Peyer's patch (tissue), 4 donors: ENCODE measurements at regions not wholly inside any gene's neighbourhood (a gene's known extent, or its start where the extent isn't known, plus 50 kb on each side); places are given as distances from the start of the nearest gene placed in this dataset.

Source experiments
- DNase-seq, 3 donors: peaks; one replicate each; pipeline ENCODE4 v3.0.0-alpha.2; 2017 to 2019
- H3K27ac ChIP-seq, 4 donors: fragments of 200-600 bp; sonication (generic); one replicate each; pipeline ENCODE4 v1.5.1; 2016 to 2019
- H3K27me3 ChIP-seq, 2 donors: fragments of 200-600 bp; sonication (generic); one replicate each; pipeline ENCODE4 v1.5.1; 2019
- H3K36me3 ChIP-seq, 3 donors: fragments of 200-600 bp; sonication (generic); one replicate each; pipeline ENCODE4 v1.5.1; 2016 to 2019
- H3K4me1 ChIP-seq, 4 donors: fragments of 200-600 bp; sonication (generic); one replicate each; pipeline ENCODE4 v1.5.1; 2016 to 2019
- H3K4me3 ChIP-seq, 4 donors: fragments of 200-600 bp; sonication (generic); 1 replicate in 3 of 4; 2 replicates in 1 of 4; pipeline ENCODE4 v1.5.1; 2016 to 2019; ENCODE audit warnings: mild to moderate bottlenecking in 1 of 4
- H3K9me3 ChIP-seq, 4 donors: fragments of 200-600 bp; sonication (generic); one replicate each; pipeline ENCODE4 v1.5.1; 2016 to 2019; ENCODE audit warnings: mild to moderate bottlenecking in 1 of 4
- POLR2A ChIP-seq, 2 donors: fragments of 450-650 bp; IDR thresholded peaks; one replicate each; pipeline ENCODE4 v1.5.1; 2017; ENCODE audit warnings: antibody characterized with exemption in 2 of 2, mild to moderate bottlenecking in 2 of 2, moderate library complexity in 2 of 2
- TF ChIP-seq, protein P1 (sequence below), 6 experiments: fragments of 450-650 bp in 4 of 6; fragments of 200-600 bp in 2 of 6; sonication (generic) in 1 of 6; IDR thresholded peaks; one replicate each; pipeline ENCODE4 v1.5.1; 2017 to 2019; ENCODE audit warnings: antibody characterized with exemption in 6 of 6, mild to moderate bottlenecking in 3 of 6, moderate library complexity in 1 of 6

DNA sequence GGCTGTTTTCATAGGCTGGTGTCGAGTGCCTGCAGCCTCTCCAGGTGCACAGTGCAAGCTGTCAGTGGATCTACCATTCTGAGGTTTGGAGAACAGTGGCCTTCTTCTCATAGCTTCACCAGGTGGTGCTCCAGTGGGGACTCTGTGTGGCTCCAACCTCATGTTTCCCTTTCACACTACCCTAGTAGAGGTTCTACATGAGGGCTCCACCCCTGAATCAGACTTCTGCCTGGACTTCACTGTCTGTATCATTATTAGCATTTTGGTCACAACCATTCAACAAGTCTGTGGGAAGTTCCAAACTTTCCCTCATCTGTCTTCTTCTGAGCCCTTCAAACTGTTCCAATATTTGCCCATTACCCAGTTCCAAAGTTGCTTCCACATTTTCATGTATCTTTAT lies 1003.7 kb downstream of the MCTP2 start:
- peaks cover 0 to 5% (median 0%) of the 10 kb centered on the region in 4 donors for H3K9me3 ChIP-seq
- TF ChIP-seq, protein P1, sequence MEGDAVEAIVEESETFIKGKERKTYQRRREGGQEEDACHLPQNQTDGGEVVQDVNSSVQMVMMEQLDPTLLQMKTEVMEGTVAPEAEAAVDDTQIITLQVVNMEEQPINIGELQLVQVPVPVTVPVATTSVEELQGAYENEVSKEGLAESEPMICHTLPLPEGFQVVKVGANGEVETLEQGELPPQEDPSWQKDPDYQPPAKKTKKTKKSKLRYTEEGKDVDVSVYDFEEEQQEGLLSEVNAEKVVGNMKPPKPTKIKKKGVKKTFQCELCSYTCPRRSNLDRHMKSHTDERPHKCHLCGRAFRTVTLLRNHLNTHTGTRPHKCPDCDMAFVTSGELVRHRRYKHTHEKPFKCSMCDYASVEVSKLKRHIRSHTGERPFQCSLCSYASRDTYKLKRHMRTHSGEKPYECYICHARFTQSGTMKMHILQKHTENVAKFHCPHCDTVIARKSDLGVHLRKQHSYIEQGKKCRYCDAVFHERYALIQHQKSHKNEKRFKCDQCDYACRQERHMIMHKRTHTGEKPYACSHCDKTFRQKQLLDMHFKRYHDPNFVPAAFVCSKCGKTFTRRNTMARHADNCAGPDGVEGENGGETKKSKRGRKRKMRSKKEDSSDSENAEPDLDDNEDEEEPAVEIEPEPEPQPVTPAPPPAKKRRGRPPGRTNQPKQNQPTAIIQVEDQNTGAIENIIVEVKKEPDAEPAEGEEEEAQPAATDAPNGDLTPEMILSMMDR (IDR thresholded peaks at IDR 0.05): no peak
- no peak for TF ChIP-seq POLR2A (IDR thresholded peaks at IDR 0.05)
- no peak overlapping the region for H3K27ac ChIP-seq
- H3K4me3 ChIP-seq: no peak overlapping the region
- no peak for DNase-seq
- H3K4me1 ChIP-seq: no peaks in the 10 kb centered on the region
- no peaks in the 10 kb centered on the region for H3K27me3 ChIP-seq
- H3K36me3 ChIP-seq: no peaks in the 10 kb centered on the region

DNA sequence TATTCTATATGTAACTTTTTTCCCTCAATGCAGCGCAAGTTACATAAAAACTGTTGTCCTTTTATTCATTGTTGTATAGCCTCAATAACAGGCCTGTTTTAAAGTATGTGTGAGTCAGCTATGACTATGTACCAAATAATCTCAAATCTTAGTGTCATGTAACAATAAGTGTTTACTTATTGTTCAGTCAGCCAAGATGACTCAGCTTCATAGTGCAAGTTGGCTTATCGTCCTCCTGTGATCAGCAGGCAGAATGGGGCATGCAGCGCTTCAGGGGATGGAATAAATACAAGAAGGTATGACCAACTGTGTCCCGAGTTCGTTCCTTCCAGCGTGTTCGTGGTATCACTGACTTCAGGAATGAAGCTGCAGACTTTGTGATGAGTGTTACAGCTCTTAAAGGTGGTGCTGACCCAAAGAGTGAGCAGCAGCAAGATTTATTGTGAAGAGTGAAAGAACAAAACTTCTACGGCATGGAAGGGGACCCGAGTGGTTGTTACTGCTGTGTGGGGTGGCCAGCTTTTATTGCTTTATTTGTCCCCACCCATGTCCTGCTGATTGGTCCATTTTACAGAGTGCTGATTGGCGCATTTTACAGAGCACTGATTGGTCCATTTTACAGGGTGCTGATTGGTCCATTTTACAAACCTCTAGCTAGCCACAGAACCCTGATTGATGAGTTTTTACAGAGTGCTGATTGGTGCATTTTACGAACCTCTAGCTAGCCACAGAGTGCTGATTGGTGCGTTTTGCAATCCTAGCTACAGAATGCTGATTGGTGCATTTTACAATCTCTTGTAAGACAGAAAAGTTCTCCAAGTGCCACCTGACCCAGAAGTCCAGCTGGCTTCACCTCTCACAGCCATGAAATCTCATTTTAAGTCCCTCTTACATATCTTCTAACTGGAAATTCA lies 1016.0 kb downstream of the MCTP2 start:
- no peak for TF ChIP-seq POLR2A (IDR thresholded peaks at IDR 0.05)
- TF ChIP-seq, protein P1 (IDR thresholded peaks at IDR 0.05): no peak
- Histone ChIP-seq H3K27me3 (no peaks in the 10 kb centered on the region), H3K4me3 (no peak overlapping the region), H3K36me3 (no peaks in the 10 kb centered on the region), H3K9me3 (no peaks in the 10 kb centered on the region), H3K27ac (no peak overlapping the region), H3K4me1 (no peaks in the 10 kb centered on the region)
- DNase-seq: no peak

DNA sequence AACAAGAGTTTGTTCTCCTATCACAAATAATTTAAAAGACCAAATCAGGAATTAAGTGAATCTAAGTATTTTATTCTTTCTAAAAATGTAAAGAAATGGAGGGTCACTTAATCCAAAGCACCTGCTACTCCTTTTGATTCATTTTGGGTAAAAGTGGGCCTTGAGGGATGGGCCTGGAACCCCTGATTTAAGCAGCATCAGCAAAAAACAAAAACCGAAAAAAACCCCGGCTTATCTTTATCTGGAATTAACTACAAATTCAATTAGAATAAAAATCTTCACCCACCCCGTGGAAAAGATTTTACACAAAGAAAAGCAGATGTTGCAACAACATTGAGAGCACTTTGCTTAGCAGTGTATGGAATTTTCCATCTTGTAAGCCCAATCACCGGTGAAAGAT lies 1018.2 kb downstream of the MCTP2 start:
- TF ChIP-seq, protein P1 (IDR thresholded peaks at IDR 0.05): no peak
- TF ChIP-seq POLR2A (IDR thresholded peaks at IDR 0.05): no peak
- Histone ChIP-seq H3K9me3 (no peaks in the 10 kb centered on the region), H3K4me3 (no peak overlapping the region), H3K27ac (peak overlapping the region in 1 of 4 donors; percentile 50), H3K27me3 (no peaks in the 10 kb centered on the region), H3K4me1 (no peaks in the 10 kb centered on the region), H3K36me3 (no peaks in the 10 kb centered on the region)
- no peak for DNase-seq

DNA sequence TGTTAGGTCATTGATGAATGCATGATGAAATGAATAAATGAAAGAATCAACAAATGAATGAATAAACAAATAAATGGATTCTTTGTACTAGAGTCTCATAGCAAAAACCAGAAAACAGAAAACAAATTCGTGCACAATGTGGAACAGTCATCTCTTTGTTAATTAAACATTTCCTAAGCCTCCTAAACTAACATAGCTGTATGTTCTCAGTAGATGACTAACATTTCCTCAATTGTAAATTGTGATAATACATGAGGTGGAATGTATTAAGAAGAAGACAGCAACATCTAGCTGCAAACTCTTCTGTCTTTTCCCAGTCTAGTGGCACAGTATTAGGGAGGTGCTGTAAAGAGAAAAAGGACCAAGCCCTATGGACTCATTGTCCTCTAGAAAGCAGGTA lies 1021.0 kb downstream of the MCTP2 start:
- Histone ChIP-seq H3K9me3 (no peaks in the 10 kb centered on the region), H3K4me3 (no peak overlapping the region), H3K36me3 (no peaks in the 10 kb centered on the region), H3K4me1 (no peaks in the 10 kb centered on the region), H3K27ac (no peak overlapping the region), H3K27me3 (no peaks in the 10 kb centered on the region)
- TF ChIP-seq, protein P1 (IDR thresholded peaks at IDR 0.05): no peak
- TF ChIP-seq POLR2A (IDR thresholded peaks at IDR 0.05): no peak
- DNase-seq: no peak

DNA sequence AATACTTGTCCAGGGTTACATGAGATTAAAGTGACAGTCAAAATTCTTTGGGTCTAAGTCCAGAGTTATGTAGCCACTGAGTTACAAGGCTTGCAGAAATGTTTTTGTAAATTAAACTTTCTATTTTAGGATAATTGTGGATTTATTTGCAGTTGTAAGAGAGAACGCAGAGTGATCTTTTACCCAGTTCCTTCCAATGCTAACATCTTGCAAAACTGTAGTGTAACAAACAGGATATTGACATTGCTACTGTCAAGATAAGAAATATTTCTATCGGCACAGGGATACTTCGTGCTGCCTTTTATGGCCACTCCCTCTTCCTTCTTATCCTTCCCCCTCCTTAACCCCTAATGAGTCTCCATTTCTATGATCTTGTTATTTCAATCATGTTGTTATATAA lies 1022.9 kb downstream of the MCTP2 start:
- no peaks in the 10 kb centered on the region for H3K36me3 ChIP-seq
- peak overlapping the region in 1 of 4 donors; percentile 22 for H3K27ac ChIP-seq
- H3K4me1 ChIP-seq: no peaks in the 10 kb centered on the region
- TF ChIP-seq POLR2A (IDR thresholded peaks at IDR 0.05): no peak
- TF ChIP-seq, protein P1 (IDR thresholded peaks at IDR 0.05): no peak
- DNase-seq: no peak
- H3K9me3 ChIP-seq: no peaks in the 10 kb centered on the region
- no peak overlapping the region for H3K4me3 ChIP-seq
- H3K27me3 ChIP-seq: no peaks in the 10 kb centered on the region
